Sigmoid colon (tissue), 6 donors: ENCODE measurements at regions not wholly inside any gene's neighbourhood (a gene's known extent, or its start where the extent isn't known, plus 50 kb on each side); places are given as distances from the start of the nearest gene placed in this dataset.
"Not testable (repeated sequence)": the region's sequence is repeated elsewhere in the genome, so short reads cannot be mapped to it uniquely, and the experiment has no call there.

Experiments used
- DNase-seq: peaks from one replicate; pipeline ENCODE4 v3.0.0-alpha.2; 2019
- H3K27ac ChIP-seq, 4 donors: fragments of 200-600 bp; sonication (generic); one replicate each; pipeline ENCODE4 v1.5.1; 2016 to 2019; ENCODE audit warnings: mild to moderate bottlenecking in 1 of 4
- H3K27me3 ChIP-seq, 3 donors: fragments of 200-600 bp; sonication (generic); one replicate each; pipeline ENCODE4 v1.5.1; 2019; ENCODE audit warnings: mild to moderate bottlenecking in 1 of 3
- H3K36me3 ChIP-seq, 4 donors: fragments of 200-600 bp; sonication (generic); one replicate each; pipeline ENCODE4 v1.5.1; 2016 to 2019
- H3K4me1 ChIP-seq, 4 donors: fragments of 200-600 bp; sonication (generic); one replicate each; pipeline ENCODE4 v1.5.1; 2017 to 2019
- H3K4me3 ChIP-seq, 4 donors: fragments of 200-600 bp; sonication (generic); one replicate each; pipeline ENCODE4 v1.5.1; 2017 to 2019; ENCODE audit warnings: mild to moderate bottlenecking in 2 of 4, moderate library complexity in 1 of 4
- H3K9me3 ChIP-seq, 4 donors: fragments of 200-600 bp in 3 of 4; sonication (generic) in 3 of 4; one replicate each; pipeline versions ENCODE4 v1.5.1 to v1.6.1; 2013 to 2019
- EP300 ChIP-seq, 4 donors: sonication (generic); formaldehyde crosslinking; IDR thresholded peaks; one replicate each; pipeline ENCODE4 v1.6.1; 2017; ENCODE audit warnings: antibody characterized with exemption in 4 of 4
- POLR2A ChIP-seq, 2 donors: fragments of 450-650 bp; IDR thresholded peaks; one replicate each; pipeline ENCODE4 v1.6.1; 2016; ENCODE audit warnings: antibody characterized with exemption in 2 of 2, mild to moderate bottlenecking in 2 of 2, moderate library complexity in 2 of 2
- POLR2AphosphoS5 ChIP-seq, 4 donors: sonication (generic); formaldehyde crosslinking; IDR thresholded peaks; one replicate each; pipeline ENCODE4 v1.6.1; 2017; ENCODE audit warnings: antibody characterized with exemption in 4 of 4
- WGBS, 2 donors: extraction: QIAGEN DNeasy Blood & Tissue Kit; methylation state at CpG; one replicate each; pipeline ENCODE4 v1.1.7; 2013; 5-methylcytosine and 5-hydroxymethylcytosine counted together
- intact Hi-C: fragments of 100-400 bp; cut with DNase I; formaldehyde crosslinking; loops from one replicate; pipeline ENCODE4 v1.15.1; 2023
- TF ChIP-seq, protein P1 (sequence below), 4 experiments: fragments of 450-650 bp in 3 of 4; fragments of 200-600 bp in 1 of 4; IDR thresholded peaks; one replicate each; pipeline ENCODE4 v1.5.1; 2016 to 2019; ENCODE audit warnings: antibody characterized with exemption in 4 of 4, mild to moderate bottlenecking in 3 of 4, moderate library complexity in 2 of 4
- donor health status: healthy with polysubstance abuse.
- donor health status: healthy.

DNA sequence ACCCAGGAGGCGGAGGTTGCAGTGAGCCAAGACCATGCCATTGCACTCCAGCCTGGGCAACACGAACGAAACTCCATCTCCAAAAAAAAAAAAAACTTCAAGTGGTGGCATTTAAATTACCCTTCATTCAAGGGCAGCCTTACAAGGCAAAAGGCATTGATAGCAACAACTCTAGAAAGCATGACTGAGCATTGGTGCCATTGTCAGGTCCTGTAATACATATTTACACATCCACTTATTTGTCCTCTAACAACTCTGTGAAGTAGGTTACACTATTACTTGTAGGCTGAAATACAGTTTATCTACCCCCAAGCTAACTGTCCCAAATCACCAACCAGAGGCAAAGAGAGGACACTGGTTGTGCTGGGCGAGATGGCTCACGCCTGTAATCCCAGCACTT is 52.7 kb upstream of the LARP1 start:
- TF ChIP-seq EP300 (IDR thresholded peaks at IDR 0.05) (no peak), POLR2AphosphoS5 (IDR thresholded peaks at IDR 0.05) (no peak), POLR2A (IDR thresholded peaks at IDR 0.05) (no peak)
- TF ChIP-seq, protein P1, sequence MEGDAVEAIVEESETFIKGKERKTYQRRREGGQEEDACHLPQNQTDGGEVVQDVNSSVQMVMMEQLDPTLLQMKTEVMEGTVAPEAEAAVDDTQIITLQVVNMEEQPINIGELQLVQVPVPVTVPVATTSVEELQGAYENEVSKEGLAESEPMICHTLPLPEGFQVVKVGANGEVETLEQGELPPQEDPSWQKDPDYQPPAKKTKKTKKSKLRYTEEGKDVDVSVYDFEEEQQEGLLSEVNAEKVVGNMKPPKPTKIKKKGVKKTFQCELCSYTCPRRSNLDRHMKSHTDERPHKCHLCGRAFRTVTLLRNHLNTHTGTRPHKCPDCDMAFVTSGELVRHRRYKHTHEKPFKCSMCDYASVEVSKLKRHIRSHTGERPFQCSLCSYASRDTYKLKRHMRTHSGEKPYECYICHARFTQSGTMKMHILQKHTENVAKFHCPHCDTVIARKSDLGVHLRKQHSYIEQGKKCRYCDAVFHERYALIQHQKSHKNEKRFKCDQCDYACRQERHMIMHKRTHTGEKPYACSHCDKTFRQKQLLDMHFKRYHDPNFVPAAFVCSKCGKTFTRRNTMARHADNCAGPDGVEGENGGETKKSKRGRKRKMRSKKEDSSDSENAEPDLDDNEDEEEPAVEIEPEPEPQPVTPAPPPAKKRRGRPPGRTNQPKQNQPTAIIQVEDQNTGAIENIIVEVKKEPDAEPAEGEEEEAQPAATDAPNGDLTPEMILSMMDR (IDR thresholded peaks at IDR 0.05): no peak
- no peak for DNase-seq
- H3K27me3 ChIP-seq: no peaks in the 10 kb centered on the region
- H3K4me3 ChIP-seq: no peak overlapping the region
- intact Hi-C loops: no loop called here
- no peaks in the 10 kb centered on the region for H3K36me3 ChIP-seq
- WGBS, 2 donors: 94 to 96% methylated on average over 5 of the region's 5 CpGs
- H3K4me1 ChIP-seq: no peaks in the 10 kb centered on the region
- no peaks in the 10 kb centered on the region for H3K9me3 ChIP-seq
- no peak overlapping the region for H3K27ac ChIP-seq

DNA sequence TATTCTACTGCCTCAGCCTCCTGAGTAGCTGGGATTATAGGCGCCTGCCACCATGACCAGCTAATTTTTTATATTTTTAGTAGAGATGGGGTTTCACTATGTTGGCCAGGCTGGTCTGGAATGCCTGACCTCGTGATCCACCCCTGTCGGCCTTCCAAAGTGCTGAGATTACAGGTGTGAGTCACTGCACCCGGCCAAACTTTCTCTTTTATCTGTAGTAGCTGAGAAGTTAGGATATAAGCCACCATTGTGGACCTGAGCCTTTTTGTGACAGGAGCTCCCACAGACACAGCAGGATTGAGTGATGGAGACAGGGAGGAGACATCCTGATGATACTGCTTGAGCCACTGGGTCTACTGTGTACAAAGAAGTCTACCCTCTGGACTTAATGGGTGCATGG is 53.5 kb upstream of the LARP1 start:
- H3K36me3 ChIP-seq, H3K4me1 ChIP-seq, H3K9me3 ChIP-seq, intact Hi-C loops, H3K27me3 ChIP-seq, DNase-seq, H3K27ac ChIP-seq, H3K4me3 ChIP-seq: not testable (repeated sequence)
- WGBS, 2 donors: 69 to 90% methylated on average over 4 of the region's 4 CpGs

DNA sequence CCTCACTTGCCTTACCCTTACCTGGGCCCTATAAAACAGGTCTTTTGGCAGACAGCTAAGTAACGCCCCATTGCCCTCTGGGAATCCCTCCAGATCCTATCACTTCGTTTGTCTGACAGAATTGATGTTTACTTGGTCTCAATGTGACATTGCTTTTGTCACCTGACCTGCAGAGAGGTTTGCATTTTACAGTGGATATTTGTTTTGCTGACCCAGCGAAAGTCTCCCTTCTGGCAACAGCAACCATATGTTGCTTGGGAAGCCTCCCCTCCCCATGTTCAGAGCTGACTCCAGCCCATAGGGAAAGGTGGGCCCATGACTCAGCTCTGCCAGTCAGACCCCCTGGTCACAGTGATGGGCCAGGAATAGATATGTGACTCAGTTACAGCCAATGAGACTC is 54.0 kb upstream of the LARP1 start:
- Histone ChIP-seq H3K9me3 (no peaks in the 10 kb centered on the region), H3K4me3 (no peak overlapping the region), H3K27ac (no peak overlapping the region), H3K27me3 (no peaks in the 10 kb centered on the region), H3K36me3 (no peaks in the 10 kb centered on the region), H3K4me1 (no peaks in the 10 kb centered on the region)
- DNase-seq: no peak
- intact Hi-C loops: no loop called here
- WGBS, 2 donors: 16 to 39% methylated on average over 3 of the region's 3 CpGs
- TF ChIP-seq, protein P1 (IDR thresholded peaks at IDR 0.05): no peak
- TF ChIP-seq POLR2AphosphoS5 (IDR thresholded peaks at IDR 0.05): no peak
- no peak for TF ChIP-seq POLR2A (IDR thresholded peaks at IDR 0.05)
- no peak for TF ChIP-seq EP300 (IDR thresholded peaks at IDR 0.05)

DNA sequence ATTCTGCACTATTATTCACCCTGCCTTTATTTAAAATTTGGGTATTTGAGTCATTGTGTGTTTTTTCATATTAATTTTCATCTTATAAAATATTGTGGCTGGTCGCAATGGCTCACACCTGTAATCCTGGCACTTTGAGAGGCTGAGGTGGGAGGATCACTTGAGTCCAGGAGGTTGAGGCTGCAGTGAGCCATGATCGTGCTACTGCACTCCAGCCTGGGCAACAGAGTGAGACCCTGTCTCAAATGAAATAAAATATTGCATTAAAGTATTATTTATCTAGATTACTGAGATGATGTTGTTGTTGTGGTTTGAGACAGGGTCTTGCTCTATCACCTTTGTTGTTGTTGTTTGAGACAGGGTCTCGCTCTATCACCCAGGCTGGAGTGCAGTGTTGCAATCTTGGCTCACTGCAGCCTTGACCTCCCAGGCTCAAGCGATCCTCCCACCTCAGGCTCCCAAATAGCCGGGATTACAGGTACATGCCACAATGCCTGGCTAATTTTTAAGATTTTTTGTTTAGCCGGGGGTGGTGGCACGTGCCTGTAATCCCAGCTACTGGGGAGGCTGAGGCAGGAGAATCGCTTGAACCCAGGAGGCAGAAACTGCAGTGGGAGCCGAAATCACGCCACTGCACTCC is 54.8 kb upstream of the LARP1 start:
- H3K4me1 ChIP-seq, H3K36me3 ChIP-seq, intact Hi-C loops, H3K4me3 ChIP-seq, H3K27ac ChIP-seq, H3K27me3 ChIP-seq, DNase-seq, H3K9me3 ChIP-seq: not testable (repeated sequence)
- WGBS, 2 donors: 91 to 92% methylated on average over 10 of the region's 10 CpGs

DNA sequence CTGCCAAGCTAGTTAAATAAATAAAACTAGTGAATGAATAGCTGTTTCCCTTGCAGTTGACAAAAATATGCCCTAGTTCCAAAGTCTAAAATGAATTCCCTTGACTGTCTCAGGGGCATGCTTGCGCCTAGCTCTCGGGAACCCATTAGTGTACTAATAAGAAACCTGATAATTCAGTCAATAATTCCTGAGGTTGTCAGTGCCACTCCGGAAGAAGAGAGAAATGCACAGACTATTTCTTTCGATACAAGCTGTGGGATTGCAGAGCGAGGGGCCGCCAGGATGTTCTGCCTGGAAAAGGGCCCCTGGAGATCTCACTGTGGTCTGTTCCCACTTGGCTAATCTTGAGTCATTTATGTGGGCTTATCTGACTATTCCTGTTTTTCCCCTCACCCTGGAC is 56.4 kb upstream of the LARP1 start:
- intact Hi-C loops: no loop called here
- Histone ChIP-seq H3K4me3 (no peak overlapping the region), H3K4me1 (no peaks in the 10 kb centered on the region), H3K27ac (no peak overlapping the region), H3K36me3 (no peaks in the 10 kb centered on the region), H3K27me3 (no peaks in the 10 kb centered on the region), H3K9me3 (no peaks in the 10 kb centered on the region)
- DNase-seq: no peak
- no peak for TF ChIP-seq POLR2AphosphoS5 (IDR thresholded peaks at IDR 0.05)
- WGBS, 2 donors: 95 to 96% methylated on average over 6 of the region's 6 CpGs

DNA sequence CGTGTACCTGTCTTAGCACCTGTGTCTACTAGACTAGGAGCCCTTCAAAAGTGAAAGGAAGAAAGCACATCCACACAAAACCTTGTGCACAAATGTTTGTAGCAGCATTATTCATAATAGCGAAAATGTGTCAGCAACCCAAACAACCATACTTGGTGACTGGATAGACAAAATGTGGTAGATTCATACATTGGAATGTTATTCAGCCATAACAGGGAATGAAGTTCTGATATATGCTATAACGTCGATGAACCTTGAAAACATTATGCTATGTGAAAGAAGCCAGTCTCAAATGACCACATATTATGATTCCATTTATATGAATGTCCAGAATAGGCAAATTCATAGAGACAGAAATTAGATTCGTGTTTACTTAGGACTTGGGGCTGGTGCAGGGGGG is 57.8 kb upstream of the LARP1 start:
- 68 to 85% methylated on average over 5 of the region's 5 CpGs for WGBS, 2 donors
- no peak for DNase-seq
- intact Hi-C loops: no loop called here

More for the DNA sequence above, 57.8 kb upstream of the LARP1 start:
- Histone ChIP-seq H3K27ac (no peak overlapping the region), H3K27me3 (no peaks in the 10 kb centered on the region), H3K9me3 (no peaks in the 10 kb centered on the region), H3K4me1 (peaks cover 0 to 2% (median 1%) of the 10 kb centered on the region in 4 donors), H3K36me3 (no peaks in the 10 kb centered on the region), H3K4me3 (no peak overlapping the region)
- TF ChIP-seq EP300 (IDR thresholded peaks at IDR 0.05) (no peak), POLR2AphosphoS5 (IDR thresholded peaks at IDR 0.05) (no peak), POLR2A (IDR thresholded peaks at IDR 0.05) (no peak)
- TF ChIP-seq, protein P1 (IDR thresholded peaks at IDR 0.05): no peak
